CD4-positive, alpha-beta T cell treated with Interleukin-15 for 1 hour (primary cell): ENCODE measurements at regions not wholly inside any gene's neighbourhood (a gene's known extent, or its start where the extent isn't known, plus 50 kb on each side); places are given as distances from the start of the nearest gene placed in this dataset.

Source experiments
- DNase-seq: peaks from one replicate; pipeline ENCODE4 v3.0.0-alpha.2; 2020

DNA sequence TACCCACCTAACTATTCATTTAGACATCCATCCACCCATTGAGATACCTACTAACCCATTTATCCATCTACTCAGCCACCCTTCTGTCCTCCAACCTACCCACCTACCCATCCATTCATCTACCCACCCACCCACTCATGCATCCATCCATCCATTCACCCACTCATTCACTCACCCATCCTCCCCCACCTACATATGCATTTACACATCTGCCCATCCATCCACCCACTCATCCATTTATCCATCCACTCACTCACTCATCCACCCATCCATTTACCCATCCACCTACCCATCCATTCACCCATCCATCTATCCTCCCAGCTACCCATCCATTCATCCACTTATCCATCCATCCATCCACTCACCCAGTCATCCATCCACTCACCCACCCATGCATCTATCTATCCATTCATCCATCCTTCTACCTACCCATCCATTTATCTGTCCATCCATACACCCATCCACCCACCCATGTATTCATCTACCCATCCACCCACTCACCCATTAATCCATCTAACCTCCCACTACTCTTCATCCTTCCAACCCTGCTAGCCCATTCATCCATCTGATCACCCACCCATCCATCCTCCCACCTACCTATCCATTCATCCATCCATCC is 378.7 kb downstream of the CTTN start:
- no peak for DNase-seq

DNA sequence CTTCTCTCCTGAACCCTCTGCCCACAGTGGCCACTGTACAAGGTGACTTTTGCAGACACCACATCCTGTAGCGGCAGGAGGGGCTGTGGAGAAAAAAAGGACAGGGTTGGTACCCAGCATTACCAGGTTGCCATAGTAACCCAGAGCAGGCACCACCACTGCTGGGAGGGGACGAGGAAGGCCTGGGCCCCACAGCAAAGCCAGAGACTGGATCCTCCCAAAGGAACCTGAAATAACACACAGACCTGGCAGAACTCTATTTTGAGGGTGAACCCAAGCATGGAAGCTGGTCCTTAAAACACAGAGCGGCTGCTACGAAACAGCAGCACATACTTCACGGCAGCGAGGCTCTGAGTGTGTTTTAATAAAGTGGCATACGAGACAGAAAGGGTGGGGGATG is 380.6 kb downstream of the CTTN start:
- no peak for DNase-seq

- DNase-seq, result no peak
Observed at GRCh38 chr11:70779433-70780245, 381.3 kb downstream of the CTTN start.

DNA sequence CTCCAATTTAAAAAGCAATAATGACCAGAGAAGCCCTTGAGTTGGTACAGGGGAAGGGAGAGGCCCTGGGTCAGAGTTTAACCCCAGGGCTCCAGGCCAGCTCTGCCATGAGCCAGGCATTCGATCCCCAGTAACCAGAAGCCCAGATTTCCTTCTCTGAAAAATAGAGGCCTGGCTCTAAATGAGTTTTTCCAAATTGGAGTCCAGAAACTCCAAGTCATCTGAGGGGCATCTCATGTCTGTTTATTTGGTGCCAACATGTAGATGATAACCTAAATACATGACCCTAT is 381.9 kb downstream of the CTTN start:
- no peak for DNase-seq

DNA sequence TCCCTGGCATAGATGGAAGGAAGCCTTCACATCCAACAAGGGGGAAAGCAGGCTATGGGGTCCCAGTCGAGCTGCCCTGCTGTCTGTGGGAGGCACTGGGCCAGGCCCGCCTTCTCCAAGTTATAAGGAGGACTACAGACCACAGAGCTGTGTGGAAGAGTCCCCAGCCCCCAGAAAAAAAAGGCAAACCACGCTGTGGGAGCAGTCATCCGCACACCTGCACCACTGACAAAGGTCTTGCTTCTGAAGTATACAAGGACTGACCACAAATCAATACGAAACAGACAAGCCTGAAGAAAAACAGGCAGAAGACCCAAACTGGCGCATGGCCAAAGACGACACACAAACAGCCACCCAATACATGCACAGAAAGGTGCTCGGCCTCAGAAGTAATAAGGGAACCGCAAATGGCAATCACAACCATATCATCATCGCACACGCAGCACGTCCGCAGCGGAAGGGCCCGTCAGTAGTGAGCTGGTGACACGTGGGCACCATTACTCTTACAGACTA is 384.1 kb downstream of the CTTN start:
- no peak for DNase-seq

GRCh38 chr11:70783356-70783755 is 385.0 kb downstream of the CTTN start:
- no peak for DNase-seq

DNA sequence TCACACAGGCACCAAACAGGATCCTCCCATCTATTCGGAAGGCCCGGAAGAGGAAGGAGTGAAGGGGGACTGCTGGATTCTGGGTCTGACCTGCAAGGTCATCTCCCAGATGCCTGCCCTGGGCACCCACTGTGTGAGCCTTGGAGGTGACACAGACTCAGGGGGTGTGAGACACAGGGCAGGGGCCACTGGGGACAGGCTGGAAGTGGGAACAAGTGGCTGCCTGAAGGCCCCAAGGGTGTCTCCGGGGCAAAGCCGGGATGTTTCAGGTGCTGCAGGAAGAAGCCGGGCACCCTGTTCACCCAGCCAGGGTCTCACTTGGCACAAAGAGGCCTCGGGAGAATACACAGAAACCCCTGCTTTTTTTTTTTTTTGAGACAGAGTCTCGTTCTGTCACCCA is 385.5 kb downstream of the CTTN start:
- DNase-seq, result no peak

- DNase-seq, result no peak
Observed at GRCh38 chr11:70785372-70785771, 387.0 kb downstream of the CTTN start.

DNA sequence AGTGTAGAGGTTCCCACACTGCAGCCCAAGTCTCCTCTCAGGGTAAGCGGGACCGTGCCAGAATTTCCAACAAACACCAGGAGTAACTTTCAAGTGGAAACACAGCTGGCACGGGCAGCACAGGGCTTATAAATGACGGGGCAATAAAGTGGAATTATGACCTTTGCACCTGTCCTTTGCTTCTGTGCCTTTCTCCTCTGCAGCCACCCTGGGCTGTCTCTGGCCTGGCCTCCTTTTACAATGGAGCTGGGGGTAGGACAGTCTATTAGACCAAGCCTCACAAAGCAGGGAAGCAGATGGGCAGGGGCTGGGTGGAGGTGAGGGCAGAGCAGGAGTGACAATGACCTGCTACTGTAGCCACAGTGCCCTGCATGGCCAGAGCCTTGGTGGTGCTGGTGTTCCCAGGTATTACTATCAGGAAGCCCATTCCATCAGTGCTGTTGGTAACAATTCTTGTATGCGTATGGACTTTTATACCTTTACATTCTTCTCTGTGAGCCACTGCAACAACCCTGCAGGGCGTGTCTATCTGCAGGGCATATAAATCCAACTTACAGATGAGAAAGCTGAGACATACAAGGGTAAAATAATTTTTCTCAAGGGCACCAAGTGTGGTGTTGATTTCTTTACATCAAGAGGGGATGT is 387.8 kb downstream of the CTTN start:
- DNase-seq, result no peak

DNA sequence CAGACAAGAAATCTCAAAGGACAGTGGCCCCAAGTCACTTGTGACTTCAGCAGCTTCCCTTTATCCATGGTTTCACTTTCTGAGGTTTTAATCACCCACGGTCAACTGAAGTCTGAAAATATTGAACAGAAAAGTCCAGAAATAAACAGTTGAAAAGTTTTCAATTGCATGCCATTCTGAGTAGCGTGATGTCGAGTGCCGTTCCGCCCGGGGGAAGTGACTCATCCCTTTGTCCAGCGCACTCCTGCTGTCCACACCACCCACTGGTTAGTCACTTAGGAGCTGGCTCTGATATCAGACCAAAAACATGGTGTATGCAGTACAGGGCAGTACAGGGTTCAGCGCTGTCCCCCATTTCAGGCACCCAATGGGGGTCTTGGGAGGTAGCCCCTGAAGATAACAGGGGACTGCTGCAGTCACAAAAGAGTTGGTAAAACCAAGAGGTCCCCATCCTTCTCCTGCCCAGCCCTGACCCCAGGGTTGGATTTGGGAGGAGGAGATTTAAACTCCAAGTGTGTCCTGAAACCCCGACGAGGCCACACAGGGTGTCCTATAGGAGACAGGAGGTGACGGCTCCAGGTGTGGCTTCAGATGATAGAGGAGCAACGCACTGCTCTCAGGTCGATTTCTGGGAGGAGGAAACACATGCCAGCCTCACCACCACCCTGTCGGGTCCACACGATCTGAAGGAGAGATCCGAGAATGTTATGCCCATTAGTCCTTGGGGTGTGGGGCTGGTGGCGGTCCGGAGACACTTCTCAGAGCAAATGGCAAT is 390.1 kb downstream of the CTTN start:
- no peak for DNase-seq

DNA sequence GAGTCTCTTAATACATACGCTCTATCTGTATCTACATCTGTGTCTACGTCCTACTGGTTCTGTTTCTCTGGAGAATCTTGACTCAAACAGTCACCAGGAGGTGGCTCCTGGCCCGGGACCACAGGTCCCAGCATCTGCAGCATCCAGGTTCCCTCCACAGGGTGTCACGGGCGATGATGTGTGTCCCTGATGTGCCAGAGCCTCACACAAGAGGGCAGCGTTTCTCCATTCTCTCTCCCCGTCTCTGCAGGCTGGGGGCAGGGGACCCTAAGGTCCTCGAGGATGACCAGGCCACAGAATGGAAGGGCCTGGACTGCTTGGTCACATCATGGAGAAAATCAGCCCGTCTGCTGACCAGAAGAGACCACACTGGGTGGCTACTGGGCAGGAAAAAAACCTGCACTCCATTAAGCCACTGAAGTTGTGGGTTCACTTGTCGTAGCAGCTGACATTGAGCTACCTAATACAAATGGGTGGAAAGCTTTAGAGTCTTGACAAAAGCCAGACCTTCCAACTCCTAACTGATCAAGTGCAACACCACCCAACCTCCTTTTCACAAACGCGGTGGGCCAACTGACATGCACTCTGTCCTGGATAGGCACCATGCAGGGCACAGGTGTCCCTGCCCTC is 392.5 kb downstream of the CTTN start:
- DNase-seq, result no peak

GRCh38 chr11:70796648-70797227 is 398.4 kb downstream of the CTTN start:
- DNase-seq, result no peak

- DNase-seq, result no peak
Observed at GRCh38 chr11:70798296-70798695, 400.0 kb downstream of the CTTN start.

DNA sequence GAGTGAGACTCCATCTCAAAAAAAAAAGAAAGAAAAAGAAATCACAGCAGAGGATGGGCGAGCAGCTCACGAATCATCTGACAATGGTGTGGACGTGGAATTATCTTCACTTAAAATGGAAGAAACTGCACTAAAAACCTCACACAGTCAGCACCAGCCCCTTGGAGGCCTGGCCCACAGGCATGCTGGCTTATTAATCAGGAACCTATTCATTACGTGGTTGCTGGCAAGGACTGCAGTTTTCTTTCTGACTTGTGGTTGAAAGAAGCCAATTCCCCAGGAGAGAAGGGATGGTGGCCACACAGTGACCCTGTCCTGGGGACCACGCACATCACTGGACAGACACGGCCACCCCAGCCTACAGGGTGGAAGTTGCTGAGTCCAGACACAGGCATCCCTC is 401.1 kb downstream of the CTTN start:
- no peak for DNase-seq

DNA sequence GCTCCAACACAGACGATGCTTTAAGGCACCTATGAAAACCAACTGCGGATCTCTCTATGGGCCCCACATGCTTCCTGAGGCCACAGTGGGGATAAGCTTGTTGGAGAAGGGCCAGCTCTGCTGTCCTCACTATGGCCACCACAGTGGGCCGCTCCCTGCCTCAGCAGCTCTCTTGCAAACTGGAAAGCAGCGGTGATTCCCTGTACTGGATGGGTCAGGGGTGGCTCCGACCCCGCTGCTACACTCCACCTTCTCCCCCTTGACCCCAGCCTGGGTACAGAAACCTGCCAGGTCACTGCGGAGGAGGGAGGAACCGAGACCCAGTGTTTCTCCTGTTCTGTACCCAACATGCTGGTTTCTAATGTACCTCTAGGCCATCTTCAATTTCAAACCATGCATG is 403.9 kb downstream of the CTTN start:
- no peak for DNase-seq

DNA sequence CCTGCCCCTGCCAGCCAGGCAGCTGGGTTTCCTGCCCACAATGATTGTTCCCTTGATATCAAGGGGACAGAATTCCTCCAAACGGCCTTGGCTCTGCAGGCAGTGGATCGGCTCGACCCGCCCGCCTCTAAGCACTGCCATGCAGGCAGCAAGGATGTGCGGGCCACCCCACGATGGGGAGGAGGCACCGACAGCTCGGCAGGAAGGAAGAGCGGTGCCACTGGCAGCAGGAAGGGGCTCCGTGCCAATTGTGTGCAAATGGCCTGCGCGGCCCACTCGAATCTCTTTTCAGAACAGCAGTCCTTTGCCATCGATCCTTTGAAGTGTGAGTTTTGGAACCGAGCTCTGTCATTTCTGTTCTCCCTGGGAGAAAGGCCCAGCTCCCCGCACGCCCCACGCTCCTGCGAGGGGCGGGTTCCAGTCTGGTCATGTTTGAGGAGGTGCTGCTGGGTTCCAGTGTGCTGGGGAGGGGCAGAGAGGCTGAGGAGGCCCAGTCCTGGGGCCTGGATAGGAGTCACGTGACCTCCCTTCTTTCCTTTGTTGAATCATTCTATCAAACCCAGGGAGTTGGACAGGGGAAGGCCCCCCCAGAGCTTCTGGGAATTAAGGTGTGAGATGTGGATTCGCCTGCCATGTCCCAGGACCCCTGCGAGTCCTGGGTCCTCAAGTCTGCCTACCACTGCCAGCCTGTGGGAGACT is 406.0 kb downstream of the CTTN start:
- no peak for DNase-seq

GRCh38 chr11:70805243-70805642 is 406.9 kb downstream of the CTTN start:
- no peak for DNase-seq

- no peak for DNase-seq
Observed at GRCh38 chr11:70805971-70806370, 407.6 kb downstream of the CTTN start.

DNA sequence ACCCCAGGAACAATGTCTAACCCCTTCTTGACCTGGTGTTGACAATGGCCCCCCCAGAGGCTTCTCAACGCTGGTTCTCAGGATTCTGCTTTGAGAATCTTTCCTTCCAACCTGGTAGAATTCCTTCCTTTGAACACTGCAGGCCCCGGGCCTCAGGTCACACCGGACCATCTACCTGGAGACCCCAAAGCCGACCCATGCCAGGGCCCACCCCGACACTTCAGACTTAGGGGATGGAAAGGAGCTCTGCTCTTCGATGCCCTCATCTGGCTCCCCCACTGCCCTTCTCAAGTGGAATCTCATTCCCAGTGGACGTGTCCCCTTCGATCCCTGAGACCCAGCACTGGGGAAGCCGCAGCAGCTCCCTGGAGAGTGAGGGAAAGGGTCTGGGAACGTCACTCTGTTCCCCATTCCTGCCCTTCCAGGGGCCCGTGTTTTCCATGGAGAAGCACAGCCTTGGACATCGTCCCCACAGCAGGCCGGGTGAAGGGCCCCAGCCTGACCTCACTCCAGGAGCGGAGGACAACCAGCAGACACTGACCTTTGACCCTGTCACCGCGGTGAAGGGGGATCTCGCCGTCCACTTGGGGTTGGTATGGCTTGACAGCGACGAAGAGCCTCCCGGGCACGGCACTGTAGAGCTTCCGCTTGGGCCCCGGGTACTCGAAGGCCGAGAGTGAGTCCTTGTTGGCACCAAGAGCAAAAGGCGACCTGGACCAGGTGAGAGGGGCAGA is 408.3 kb downstream of the CTTN start:
- no peak for DNase-seq

DNA sequence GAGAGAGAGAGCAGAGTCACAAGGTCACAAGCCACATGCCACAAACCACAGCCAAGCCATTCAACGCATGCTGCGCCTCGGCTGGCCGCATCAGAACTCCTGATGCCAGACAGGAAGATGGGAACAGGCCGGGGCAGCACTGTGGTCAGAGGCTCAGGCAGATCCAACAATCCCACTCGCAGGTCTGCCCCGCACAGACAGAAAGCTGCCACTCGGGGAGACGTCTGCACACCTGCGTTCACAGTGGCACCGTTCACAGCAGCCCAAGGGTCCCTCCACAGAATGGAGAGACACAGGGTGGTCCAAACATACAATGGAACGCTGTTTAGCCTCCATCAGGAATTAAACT is 408.8 kb downstream of the CTTN start:
- DNase-seq, result no peak

DNA sequence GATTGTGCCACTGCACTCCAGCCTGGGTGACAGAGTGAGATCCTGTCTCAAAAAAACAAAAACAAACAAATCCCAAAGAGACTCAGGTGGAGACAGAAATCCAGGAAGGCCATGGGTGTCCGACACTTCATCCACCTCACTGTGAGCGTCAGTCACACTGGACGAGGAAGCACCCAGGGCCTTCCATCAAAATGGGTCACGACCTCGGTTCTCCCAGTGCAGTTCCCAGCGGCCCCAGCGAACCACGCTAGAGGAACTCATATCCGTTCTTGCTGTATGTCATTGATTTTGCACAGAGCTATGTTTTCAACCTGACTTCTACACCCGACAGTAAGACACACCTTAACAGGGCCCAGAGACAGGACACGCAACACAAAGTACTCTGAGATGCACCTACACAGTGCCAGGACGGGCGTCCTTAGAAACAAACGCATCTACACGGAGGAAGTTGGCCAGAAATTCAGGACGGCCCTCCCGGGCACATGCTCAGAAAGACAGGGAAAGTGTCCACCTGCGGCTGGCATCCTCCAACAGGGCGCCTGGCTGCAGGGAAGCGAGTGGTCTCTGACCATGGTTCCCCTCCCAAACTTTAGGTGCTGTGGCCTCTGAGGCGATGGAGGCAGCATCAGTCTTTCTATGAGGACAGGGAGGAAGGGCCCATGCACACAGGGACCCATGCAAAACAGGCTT is 410.5 kb downstream of the CTTN start:
- DNase-seq, result no peak
